ENCODE measurements at regions not wholly inside any gene's neighbourhood (a gene's known extent, or its start where the extent isn't known, plus 50 kb on each side); places are given as distances from the start of the nearest gene placed in this dataset.
A peak's percentile ranks its signal among the peaks of the same experiment; 100 is the strongest.

- DNase-seq, result no peak
These were observed 50.5 kb upstream of the LRRC1 start for GRCh38 chr6:53744321-53744720.

GRCh38 chr6:53741034-53741823 is 53.6 kb upstream of the LRRC1 start:
- DNase-seq, result no peak

GRCh38 chr6:53737746-53738145 is 57.1 kb upstream of the LRRC1 start:
- DNase-seq, result no peak

- DNase-seq, result peak; percentile 32
These were observed 58.9 kb upstream of the LRRC1 start for GRCh38 chr6:53735896-53736295.

GRCh38 chr6:53734473-53735299 is 60.1 kb upstream of the LRRC1 start:
- peak; percentile 25 for DNase-seq

GRCh38 chr6:53731866-53732636 is 62.8 kb upstream of the LRRC1 start:
- DNase-seq, result peak; percentile 76

GRCh38 chr6:53730767-53731166 is 64.0 kb upstream of the LRRC1 start:
- no peak for DNase-seq

- DNase-seq, result peak; percentile 7
These were observed 63.1 kb upstream of the KLHL31 start for GRCh38 chr6:53728570-53729194.

- no peak for DNase-seq
These were observed 62.2 kb upstream of the KLHL31 start for GRCh38 chr6:53727748-53728147.

GRCh38 chr6:53725791-53726575 is 60.4 kb upstream of the KLHL31 start:
- peak; percentile 49 for DNase-seq

- DNase-seq, result no peak
These were observed 58.9 kb upstream of the KLHL31 start for GRCh38 chr6:53724501-53724900.

GRCh38 chr6:53723331-53723730 is 57.8 kb upstream of the KLHL31 start:
- no peak for DNase-seq

- no peak for DNase-seq
These were observed 56.2 kb upstream of the KLHL31 start for GRCh38 chr6:53721766-53722165.

- DNase-seq, result peak; percentile 11
These were observed 53.3 kb upstream of the KLHL31 start for GRCh38 chr6:53718597-53719460.

GRCh38 chr6:53717566-53717965 is 52.0 kb upstream of the KLHL31 start:
- DNase-seq, result no peak

GRCh38 chr6:53715434-53715833 is 49.9 kb upstream of the KLHL31 start:
- DNase-seq, result no peak
